ENCODE measurements at regions not wholly inside any gene's neighbourhood (a gene's known extent, or its start where the extent isn't known, plus 50 kb on each side); places are given as distances from the start of the nearest gene placed in this dataset.
A peak's percentile ranks its signal among the peaks of the same experiment; 100 is the strongest.

- H3K27ac ChIP-seq (ENCODE audit: low read length): no peak overlapping the region
- H3K36me3 ChIP-seq (ENCODE audit: insufficient read depth, low read depth, low read length): no peaks in the 10 kb centered on the region
- peak overlapping the region; percentile 17; the same call in 1 of the 2 replicates for H3K9ac ChIP-seq (ENCODE audit: low read depth, low read length)
- H3K4me1 ChIP-seq (ENCODE audit: insufficient read depth, low read length): peaks cover 20% of the 10 kb centered on the region; the same call in 1 of the 2 replicates
- H3K27me3 ChIP-seq (ENCODE audit: insufficient read depth, low read length): peaks cover 11% of the 10 kb centered on the region; the same call in 1 of the 2 replicates
- no peaks in the 10 kb centered on the region for H3K9me3 ChIP-seq (ENCODE audit: insufficient read depth, low read depth, low read length)
- H3K4me3 ChIP-seq (ENCODE audit: low read length): no peak overlapping the region
Measured at GRCh38 chr17:73787076-73788059, 143.1 kb upstream of the SDK2 start.

- Histone ChIP-seq H3K36me3 (ENCODE audit: insufficient read depth, low read depth, low read length) (no peaks in the 10 kb centered on the region), H3K27me3 (ENCODE audit: insufficient read depth, low read length) (peaks cover 11% of the 10 kb centered on the region; the same call in 1 of the 2 replicates), H3K9ac (ENCODE audit: low read depth, low read length) (no peak overlapping the region), H3K4me1 (ENCODE audit: insufficient read depth, low read length) (peaks cover 20% of the 10 kb centered on the region; the same call in 1 of the 2 replicates), H3K27ac (ENCODE audit: low read length) (no peak overlapping the region), H3K4me3 (ENCODE audit: low read length) (no peak overlapping the region), H3K9me3 (ENCODE audit: insufficient read depth, low read depth, low read length) (no peaks in the 10 kb centered on the region)
Measured at GRCh38 chr17:73788111-73788510, 143.9 kb upstream of the SDK2 start.

- Histone ChIP-seq H3K4me1 (ENCODE audit: insufficient read depth, low read length) (peaks cover 14% of the 10 kb centered on the region; the same call in 1 of the 2 replicates), H3K27me3 (ENCODE audit: insufficient read depth, low read length) (no peaks in the 10 kb centered on the region), H3K4me3 (ENCODE audit: low read length) (no peak overlapping the region), H3K27ac (ENCODE audit: low read length) (no peak overlapping the region), H3K9me3 (ENCODE audit: insufficient read depth, low read depth, low read length) (no peaks in the 10 kb centered on the region), H3K36me3 (ENCODE audit: insufficient read depth, low read depth, low read length) (no peaks in the 10 kb centered on the region), H3K9ac (ENCODE audit: low read depth, low read length) (no peak overlapping the region)
Measured at GRCh38 chr17:73791121-73791520, 146.9 kb upstream of the SDK2 start.

GRCh38 chr17:73791631-73792030, 147.4 kb upstream of the SDK2 start:
- Histone ChIP-seq H3K4me1 (ENCODE audit: insufficient read depth, low read length) (peaks cover 13% of the 10 kb centered on the region; the same call in 1 of the 2 replicates), H3K36me3 (ENCODE audit: insufficient read depth, low read depth, low read length) (no peaks in the 10 kb centered on the region), H3K9me3 (ENCODE audit: insufficient read depth, low read depth, low read length) (no peaks in the 10 kb centered on the region), H3K4me3 (ENCODE audit: low read length) (no peak overlapping the region), H3K9ac (ENCODE audit: low read depth, low read length) (no peak overlapping the region), H3K27me3 (ENCODE audit: insufficient read depth, low read length) (no peaks in the 10 kb centered on the region), H3K27ac (ENCODE audit: low read length) (no peak overlapping the region)

GRCh38 chr17:73792994-73793393, 148.7 kb upstream of the SDK2 start:
- no peak overlapping the region for H3K9ac ChIP-seq (ENCODE audit: low read depth, low read length)
- no peaks in the 10 kb centered on the region for H3K27me3 ChIP-seq (ENCODE audit: insufficient read depth, low read length)
- no peak overlapping the region for H3K27ac ChIP-seq (ENCODE audit: low read length)
- no peaks in the 10 kb centered on the region for H3K9me3 ChIP-seq (ENCODE audit: insufficient read depth, low read depth, low read length)
- H3K36me3 ChIP-seq (ENCODE audit: insufficient read depth, low read depth, low read length): no peaks in the 10 kb centered on the region
- H3K4me1 ChIP-seq (ENCODE audit: insufficient read depth, low read length): peaks cover 2% of the 10 kb centered on the region; the same call in 1 of the 2 replicates
- no peak overlapping the region for H3K4me3 ChIP-seq (ENCODE audit: low read length)

- Histone ChIP-seq H3K27me3 (ENCODE audit: insufficient read depth, low read length) (no peaks in the 10 kb centered on the region), H3K36me3 (ENCODE audit: insufficient read depth, low read depth, low read length) (no peaks in the 10 kb centered on the region), H3K27ac (ENCODE audit: low read length) (no peak overlapping the region), H3K9ac (ENCODE audit: low read depth, low read length) (no peak overlapping the region), H3K4me1 (ENCODE audit: insufficient read depth, low read length) (no peaks in the 10 kb centered on the region), H3K4me3 (ENCODE audit: low read length) (no peak overlapping the region), H3K9me3 (ENCODE audit: insufficient read depth, low read depth, low read length) (no peaks in the 10 kb centered on the region)
Measured at GRCh38 chr17:73794336-73794735, 150.1 kb upstream of the SDK2 start.

GRCh38 chr17:73795730-73796129, 151.5 kb upstream of the SDK2 start:
- Histone ChIP-seq H3K4me3 (ENCODE audit: low read length) (no peak overlapping the region), H3K27me3 (ENCODE audit: insufficient read depth, low read length) (no peaks in the 10 kb centered on the region), H3K36me3 (ENCODE audit: insufficient read depth, low read depth, low read length) (no peaks in the 10 kb centered on the region), H3K27ac (ENCODE audit: low read length) (no peak overlapping the region), H3K9ac (ENCODE audit: low read depth, low read length) (no peak overlapping the region), H3K9me3 (ENCODE audit: insufficient read depth, low read depth, low read length) (no peaks in the 10 kb centered on the region), H3K4me1 (ENCODE audit: insufficient read depth, low read length) (no peaks in the 10 kb centered on the region; the same call in 1 of the 2 replicates)

- Histone ChIP-seq H3K27me3 (ENCODE audit: insufficient read depth, low read length) (no peaks in the 10 kb centered on the region), H3K4me1 (ENCODE audit: insufficient read depth, low read length) (no peaks in the 10 kb centered on the region; the same call in 1 of the 2 replicates), H3K27ac (ENCODE audit: low read length) (no peak overlapping the region)
Measured at GRCh38 chr17:73797594-73798110, 153.4 kb upstream of the SDK2 start.

GRCh38 chr17:73798111-73798748, 154.0 kb upstream of the SDK2 start:
- Histone ChIP-seq H3K9me3 (ENCODE audit: insufficient read depth, low read depth, low read length) (no peaks in the 10 kb centered on the region), H3K4me1 (ENCODE audit: insufficient read depth, low read length) (no peaks in the 10 kb centered on the region; the same call in 1 of the 2 replicates), H3K36me3 (ENCODE audit: insufficient read depth, low read depth, low read length) (no peaks in the 10 kb centered on the region), H3K4me3 (ENCODE audit: low read length) (no peak overlapping the region), H3K9ac (ENCODE audit: low read depth, low read length) (no peak overlapping the region), H3K27me3 (ENCODE audit: insufficient read depth, low read length) (no peaks in the 10 kb centered on the region), H3K27ac (ENCODE audit: low read length) (no peak overlapping the region)

More at GRCh38 chr17:73797594-73798110, 153.4 kb upstream of the SDK2 start:
- H3K9ac ChIP-seq (ENCODE audit: low read depth, low read length): no peak overlapping the region
- no peaks in the 10 kb centered on the region for H3K36me3 ChIP-seq (ENCODE audit: insufficient read depth, low read depth, low read length)
- H3K4me3 ChIP-seq (ENCODE audit: low read length): no peak overlapping the region
- no peaks in the 10 kb centered on the region for H3K9me3 ChIP-seq (ENCODE audit: insufficient read depth, low read depth, low read length)

GRCh38 chr17:73799096-73799495, 154.9 kb upstream of the SDK2 start:
- H3K4me1 ChIP-seq (ENCODE audit: insufficient read depth, low read length): no peaks in the 10 kb centered on the region; the same call in 1 of the 2 replicates
- no peak overlapping the region for H3K27ac ChIP-seq (ENCODE audit: low read length)
- H3K4me3 ChIP-seq (ENCODE audit: low read length): no peak overlapping the region
- H3K36me3 ChIP-seq (ENCODE audit: insufficient read depth, low read depth, low read length): no peaks in the 10 kb centered on the region
- no peak overlapping the region for H3K9ac ChIP-seq (ENCODE audit: low read depth, low read length)
- H3K27me3 ChIP-seq (ENCODE audit: insufficient read depth, low read length): no peaks in the 10 kb centered on the region
- no peaks in the 10 kb centered on the region for H3K9me3 ChIP-seq (ENCODE audit: insufficient read depth, low read depth, low read length)

GRCh38 chr17:73799781-73800627, 155.8 kb upstream of the SDK2 start:
- H3K27me3 ChIP-seq (ENCODE audit: insufficient read depth, low read length): no peaks in the 10 kb centered on the region
- no peak overlapping the region for H3K27ac ChIP-seq (ENCODE audit: low read length)
- H3K36me3 ChIP-seq (ENCODE audit: insufficient read depth, low read depth, low read length): no peaks in the 10 kb centered on the region
- H3K9me3 ChIP-seq (ENCODE audit: insufficient read depth, low read depth, low read length): no peaks in the 10 kb centered on the region
- H3K4me3 ChIP-seq (ENCODE audit: low read length): no peak overlapping the region
- no peaks in the 10 kb centered on the region; the same call in 1 of the 2 replicates for H3K4me1 ChIP-seq (ENCODE audit: insufficient read depth, low read length)
- no peak overlapping the region for H3K9ac ChIP-seq (ENCODE audit: low read depth, low read length)

Data from iPS-20b (cell line).